Stimulated activated CD8-positive, alpha-beta memory T cell treated with anti-CD3 and anti-CD28 coated beads, Interleukin-15, amount 100 ng/mL, for 1 hour (primary cell): ENCODE measurements at regions not wholly inside any gene's neighbourhood (a gene's known extent, or its start where the extent isn't known, plus 50 kb on each side); places are given as distances from the start of the nearest gene placed in this dataset.

Experiments
- DNase-seq: peaks from one replicate; pipeline ENCODE4 v3.0.0-alpha.2; 2020; ENCODE audit warnings: low read depth

DNA sequence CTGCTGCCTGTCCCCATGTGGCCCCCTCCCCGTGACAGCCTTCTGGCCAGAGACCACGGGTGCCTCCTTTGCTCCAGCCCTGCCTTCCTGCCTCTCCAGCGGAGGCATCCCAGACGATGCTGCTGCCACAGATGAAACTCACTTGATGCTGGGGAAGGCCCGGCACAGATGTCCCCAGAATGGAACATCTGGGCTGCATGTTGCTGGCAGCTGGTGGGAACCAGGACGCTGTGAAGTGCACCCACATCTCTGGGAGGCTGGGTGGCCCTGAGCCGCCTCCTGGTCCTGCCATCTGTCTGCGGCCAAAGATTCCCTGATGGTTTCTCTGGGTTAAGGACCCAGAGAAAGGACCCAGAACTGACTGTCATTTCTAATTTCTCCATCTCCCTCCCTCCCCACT is 51.9 kb upstream of the PTPRS start:
- DNase-seq: no peak

DNA sequence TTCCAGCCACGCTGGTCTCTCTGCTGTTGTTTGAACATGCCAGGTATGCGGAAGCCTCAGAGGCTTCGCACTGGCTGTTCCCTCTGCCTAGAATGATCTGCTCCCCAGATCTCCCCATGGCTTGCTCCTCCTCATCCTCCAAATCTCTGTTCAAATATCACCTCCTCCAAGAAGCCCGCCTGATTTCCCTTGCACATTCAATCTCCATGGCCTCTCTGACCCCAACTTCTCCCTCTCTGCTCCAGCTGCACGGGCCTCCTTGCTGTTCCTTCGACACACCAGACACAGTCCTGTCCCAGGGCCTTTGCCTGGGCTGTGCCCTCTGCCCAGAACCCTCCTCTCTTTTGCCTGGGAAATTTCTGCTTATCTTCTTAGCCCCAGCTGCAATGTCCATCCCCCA is 52.5 kb upstream of the PTPRS start:
- no peak for DNase-seq

- no peak for DNase-seq
Measured at GRCh38 chr19:5394551-5395505, 54.2 kb upstream of the PTPRS start.

GRCh38 chr19:5395556-5395955 is 54.9 kb upstream of the PTPRS start:
- no peak for DNase-seq

DNA sequence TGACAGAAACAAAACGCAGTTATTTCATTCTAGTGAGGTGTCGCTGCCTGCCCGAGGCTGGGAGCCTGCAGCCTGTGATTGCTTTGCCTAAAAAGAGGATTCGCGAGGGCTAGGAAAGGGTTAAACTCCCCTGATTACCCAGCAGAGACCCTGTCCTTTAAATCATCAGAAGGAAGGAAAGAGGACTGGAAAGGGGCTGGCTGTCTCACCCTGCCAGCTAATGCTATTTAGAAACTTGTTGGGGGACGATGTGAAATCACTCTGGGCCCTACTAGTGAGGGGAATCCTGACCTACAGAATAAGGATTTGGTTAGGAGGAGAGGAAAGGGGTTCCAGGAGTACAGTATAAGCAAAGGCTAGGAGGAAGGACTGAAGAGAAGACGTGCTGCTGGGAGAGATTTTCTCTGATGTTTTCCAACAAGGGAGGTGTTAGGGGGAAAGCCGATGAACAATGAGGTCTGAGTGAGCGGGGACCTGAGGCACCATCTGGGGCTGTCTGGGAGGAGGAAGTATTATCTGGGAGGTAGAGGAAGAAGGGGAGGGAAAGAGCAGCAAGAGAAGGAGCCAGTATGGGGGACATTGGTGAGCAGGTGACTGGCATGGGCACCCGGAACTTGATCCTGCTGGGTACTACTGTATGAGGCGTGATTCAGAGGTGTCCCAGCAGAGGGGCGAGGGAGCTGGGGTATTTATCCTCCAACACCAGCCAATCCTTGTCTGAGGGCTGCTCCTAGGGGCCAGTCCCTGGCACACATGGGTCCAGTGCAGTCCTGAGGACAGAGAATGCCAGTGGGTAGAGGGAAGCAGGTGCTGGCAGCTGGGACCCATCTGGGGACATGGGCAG is 55.7 kb upstream of the PTPRS start:
- DNase-seq: no peak

DNA sequence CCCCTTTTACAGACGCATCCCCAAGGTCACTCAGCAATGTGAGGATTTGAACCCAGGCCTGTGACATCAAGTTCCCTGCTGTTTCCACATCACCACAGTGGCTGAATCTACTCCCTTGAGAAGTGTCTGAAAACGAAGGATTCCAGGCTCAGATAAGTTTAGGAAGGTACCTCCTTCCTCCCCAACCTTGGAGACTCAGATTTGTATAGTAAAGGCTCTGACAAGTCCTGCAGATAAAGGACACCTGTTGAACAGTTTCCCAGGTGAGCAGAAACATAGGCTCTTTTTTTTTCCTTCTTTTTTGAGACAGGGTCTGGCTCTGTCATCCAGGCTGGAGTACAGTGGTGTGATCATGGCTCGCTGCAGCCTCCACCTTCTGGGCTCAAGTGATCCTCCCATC is 56.4 kb upstream of the PTPRS start:
- DNase-seq: no peak

- no peak for DNase-seq
Measured at GRCh38 chr19:5397804-5398692, 57.2 kb upstream of the ZNRF4 start.

DNA sequence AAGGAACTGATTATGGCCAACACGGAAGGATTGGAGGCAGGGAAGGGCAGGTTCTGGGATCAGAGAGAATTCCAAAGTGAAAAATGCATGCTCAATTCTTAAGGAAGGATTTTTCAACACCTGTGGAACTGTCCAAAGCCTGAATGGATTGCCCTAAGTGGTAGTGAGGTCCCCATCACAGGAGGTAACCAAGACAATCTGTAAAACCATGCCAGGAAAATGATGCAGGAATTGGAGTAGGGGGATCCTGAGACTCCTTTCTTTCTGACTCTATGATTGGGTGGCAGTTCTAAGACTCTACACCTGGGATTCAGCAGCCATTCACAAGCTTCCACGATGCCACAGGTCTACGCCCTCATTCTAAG is 56.5 kb upstream of the ZNRF4 start:
- no peak for DNase-seq

- peak; percentile 14 for DNase-seq
Measured at GRCh38 chr19:5403968-5404640, 51.1 kb upstream of the ZNRF4 start.
